HG03354 (cell line): ENCODE measurements at regions not wholly inside any gene's neighbourhood (a gene's known extent, or its start where the extent isn't known, plus 50 kb on each side); places are given as distances from the start of the nearest gene placed in this dataset.
"Not testable (repeated sequence)": the region's sequence is repeated elsewhere in the genome, so short reads cannot be mapped to it uniquely, and the experiment has no call there.

Experiments
- ATAC-seq: cut with Tn5 transposase; IDR thresholded peaks from one replicate; pipeline ENCODE4 v1.9.1; 2021; ENCODE audit warnings: mild to moderate bottlenecking; ENCODE audit not compliant: unreplicated experiment, poor library complexity, severe bottlenecking

DNA sequence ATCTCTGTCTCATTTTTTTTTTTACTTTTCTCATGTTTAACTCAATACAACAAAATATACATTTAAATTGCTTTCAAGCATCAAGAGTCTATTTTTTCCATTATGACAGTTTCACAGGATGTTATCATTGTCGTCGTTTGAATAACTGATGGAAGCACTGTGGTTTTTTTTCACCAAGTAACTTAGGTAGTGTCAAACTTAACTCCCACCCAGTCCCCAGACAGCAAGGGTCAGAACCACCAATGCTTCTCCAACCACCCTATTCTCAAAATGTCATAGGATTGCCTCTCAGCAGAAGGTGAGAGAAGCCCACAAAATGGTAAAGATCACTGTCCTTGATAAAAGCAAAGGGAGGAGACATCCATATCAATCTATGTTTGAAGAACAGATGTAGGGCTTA, 339.4 kb downstream of the SFMBT2 start:
- ATAC-seq = no peak

DNA sequence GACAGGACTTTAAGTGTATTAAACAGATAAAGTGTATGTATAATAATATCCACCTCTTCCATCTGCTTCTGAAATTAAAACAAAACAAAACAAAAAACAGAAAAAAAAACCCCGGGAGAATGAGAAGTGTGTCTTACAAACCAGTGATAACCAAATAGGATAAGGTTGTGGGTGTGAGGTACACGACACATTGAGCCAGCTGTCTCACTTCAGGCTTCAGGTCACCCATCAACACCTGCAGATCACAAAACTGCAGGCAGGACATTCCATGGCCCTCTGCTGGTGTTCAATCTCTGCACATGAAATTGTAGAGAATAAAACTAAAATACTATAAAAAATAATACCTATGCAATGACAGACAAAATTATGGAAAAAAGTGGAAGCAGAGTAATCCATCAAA, 339.9 kb downstream of the SFMBT2 start:
- no peak for ATAC-seq

DNA sequence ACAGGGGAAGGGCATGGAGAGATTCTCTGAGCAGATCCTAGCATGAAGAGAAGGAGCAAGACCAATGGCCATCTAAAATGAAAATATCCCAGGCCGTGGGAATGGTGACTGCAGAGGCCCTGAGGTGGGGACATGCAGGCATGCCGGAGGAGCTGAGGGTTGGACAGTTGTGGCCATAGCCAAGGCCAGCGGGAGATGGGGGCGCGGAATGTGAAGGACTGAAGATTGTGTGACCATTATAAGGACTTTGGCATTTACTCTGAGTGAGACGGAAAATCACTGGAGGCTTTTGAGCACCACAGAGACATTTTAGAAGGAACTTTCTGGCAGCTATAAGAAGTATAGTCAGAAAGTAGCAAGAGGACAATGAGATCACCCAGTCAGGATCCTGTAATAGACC, 341.1 kb downstream of the SFMBT2 start:
- ATAC-seq = no peak

DNA sequence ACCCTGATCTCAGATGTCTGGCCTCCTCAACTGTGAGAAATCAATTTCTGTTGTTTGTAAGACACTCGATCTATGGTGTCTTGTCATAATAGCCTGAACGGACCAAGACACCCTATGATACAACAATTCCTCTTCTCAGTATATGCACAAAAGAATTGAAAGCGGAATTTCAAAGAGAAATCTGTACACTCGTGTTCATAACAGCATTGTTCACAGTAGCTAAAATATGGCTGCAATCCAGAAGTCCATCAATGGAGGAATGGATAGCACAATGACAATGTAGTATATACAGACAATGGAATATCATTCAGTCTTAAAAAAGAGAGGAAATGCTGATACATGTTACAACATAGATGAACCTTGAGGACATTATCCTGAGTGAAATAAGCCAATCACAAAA, 354.6 kb downstream of the SFMBT2 start:
- ATAC-seq = no peak

DNA sequence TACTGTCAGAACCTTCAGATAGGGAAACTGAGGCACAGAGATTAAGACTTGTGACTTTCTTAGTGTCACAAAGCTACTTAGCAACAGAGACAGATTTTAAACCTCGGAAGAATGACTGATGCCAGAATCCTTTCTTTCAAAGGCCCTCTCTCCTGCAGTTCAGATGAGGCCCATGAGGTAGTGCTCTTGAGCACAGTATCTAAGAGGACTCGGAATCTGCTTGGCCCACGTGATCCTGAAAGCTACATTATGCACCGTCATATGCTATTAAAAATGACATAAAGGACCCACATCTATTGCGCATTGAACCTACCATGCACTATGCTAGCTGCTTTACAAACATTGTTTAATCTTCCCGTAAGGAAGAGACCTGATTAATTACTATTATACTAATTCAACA, 355.9 kb downstream of the SFMBT2 start:
- no peak for ATAC-seq

DNA sequence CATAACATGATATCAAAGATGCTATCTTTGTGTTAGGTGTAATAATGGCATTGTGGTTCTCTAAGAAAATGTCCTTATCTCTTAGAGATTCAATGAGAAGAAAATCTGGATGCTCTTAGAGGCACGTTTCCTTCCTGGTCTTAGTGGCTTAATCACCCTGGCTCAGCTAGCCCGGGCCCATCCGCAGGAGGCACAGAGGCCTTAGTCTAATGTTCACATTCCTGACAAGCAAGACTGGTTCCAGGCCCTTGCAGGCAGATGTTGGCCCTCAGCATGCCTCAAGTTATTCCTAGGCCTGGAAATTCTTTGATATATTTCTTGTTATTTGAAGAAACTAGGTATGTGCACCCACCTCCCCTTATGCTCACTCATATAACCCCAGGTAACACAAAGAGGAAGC, 357.6 kb downstream of the SFMBT2 start:
- no peak for ATAC-seq

DNA sequence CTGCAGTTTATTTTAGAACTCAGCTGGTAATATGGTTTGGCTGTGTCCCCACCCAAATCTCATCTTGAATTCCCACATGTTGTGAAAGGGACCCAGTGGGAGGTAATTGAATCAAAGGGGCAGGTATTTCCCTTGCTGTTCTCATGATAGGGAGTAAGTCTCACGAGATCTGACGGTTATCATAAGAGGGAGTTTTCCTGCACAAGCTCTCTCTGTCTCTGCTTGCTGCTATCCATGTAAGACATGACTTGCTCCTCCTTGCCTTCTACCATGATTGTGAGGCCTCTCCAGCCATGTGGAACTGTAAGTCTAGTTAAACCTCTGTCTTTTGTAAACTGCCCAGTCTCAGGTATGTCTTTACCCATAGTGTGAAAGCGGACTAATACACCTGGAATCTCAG, 360.8 kb downstream of the SFMBT2 start:
- ATAC-seq = not testable (repeated sequence)

DNA sequence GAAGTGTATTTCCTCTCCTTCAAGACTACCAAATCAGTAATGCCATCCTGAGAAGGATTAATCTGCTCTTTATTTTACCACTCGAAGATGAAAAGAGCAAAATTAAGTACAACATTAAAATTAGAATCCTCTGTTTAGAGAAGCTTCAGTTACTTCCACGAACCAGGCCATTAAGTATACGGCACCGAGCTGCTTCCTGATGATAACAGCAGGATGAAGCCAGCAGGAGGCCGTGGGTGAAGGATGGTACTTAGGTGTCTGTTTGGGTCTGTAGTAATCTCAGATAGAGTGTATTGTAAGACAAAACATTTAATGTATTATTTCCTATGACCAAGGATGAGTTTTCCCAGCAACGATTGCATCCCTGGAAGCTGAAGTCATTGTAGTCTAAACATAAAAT, 362.8 kb downstream of the SFMBT2 start:
- ATAC-seq = no peak

DNA sequence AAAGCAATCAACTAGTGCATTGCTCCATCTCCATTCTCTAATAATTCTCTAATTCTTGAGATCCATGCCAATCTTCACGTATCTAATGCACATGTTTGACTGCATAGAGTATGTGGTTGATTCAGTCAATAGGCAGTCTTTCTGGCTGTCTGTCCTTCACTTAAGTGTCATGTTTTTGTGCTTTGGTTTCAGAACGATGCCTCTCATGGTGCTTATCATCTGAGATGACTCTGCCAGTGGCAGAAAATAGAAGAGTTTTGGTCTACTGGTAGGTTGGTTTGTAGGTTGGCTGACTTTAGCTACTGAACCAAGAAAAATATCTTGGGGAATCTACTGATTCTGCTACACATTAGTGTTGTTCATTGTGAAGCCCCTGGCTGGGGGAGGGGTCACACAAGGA, 364.2 kb downstream of the SFMBT2 start:
- no peak for ATAC-seq

DNA sequence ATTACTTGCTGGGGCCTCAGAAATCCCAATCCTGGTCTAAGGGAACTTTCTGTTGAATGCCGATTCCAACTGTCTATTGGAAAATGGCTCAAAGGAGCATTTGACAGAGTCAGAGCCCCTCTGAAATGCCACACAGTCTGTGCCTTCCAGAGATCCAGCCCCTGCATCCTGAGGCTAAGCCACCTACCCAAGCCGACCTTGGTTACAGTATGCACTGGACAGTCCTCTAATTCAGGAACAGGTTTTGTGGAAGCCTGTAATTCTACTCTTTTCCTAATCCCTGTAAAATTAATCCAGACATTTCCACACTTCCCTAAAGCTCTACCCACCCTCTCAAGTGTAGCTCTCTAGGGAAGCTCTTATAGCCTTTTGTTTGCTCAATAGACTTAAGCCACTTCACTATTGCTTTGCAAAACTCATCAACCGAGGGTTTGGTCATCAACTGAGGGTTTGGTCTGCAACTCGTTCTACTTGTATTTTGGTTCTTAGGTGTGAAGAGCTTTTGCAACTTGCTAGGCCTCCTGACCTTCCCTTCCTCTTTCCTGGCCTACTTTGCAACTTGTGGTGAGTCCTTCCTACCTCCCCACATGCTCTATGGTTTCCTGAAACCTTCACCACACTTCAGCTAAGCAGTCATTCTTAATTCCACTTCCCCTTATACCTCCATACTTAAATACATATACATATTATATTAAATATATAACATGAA, 364.8 kb downstream of the SFMBT2 start:
- no peak for ATAC-seq

DNA sequence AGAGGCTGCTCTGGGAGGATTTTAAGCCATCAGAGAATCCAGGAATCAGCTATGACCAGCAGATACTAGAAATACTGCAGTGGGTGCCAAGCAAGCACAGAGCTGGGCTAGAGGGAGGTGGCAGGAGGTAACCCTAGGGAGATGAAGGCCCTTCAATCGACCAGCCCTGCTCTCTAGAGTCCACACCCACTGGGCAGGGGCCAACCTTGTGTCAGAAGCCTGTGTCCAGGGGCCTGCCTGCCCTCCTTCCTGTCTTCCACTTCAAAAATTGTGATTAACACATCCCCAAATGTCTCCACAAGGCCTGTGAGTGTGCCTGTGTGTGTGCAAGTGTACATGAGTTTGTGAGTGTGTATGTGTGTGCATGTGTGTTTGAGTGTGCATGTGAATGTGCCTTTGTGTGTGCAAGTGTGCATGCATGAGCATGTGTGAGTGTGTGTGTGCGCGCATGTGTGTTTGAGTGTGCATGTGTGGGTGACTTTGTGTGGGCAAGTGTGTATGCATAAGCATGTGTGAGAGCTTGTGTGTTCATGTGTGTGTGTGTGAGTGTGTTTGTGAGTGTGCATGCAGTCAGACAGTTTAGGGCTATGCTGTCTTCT, 367.7 kb downstream of the SFMBT2 start:
- ATAC-seq = no peak

DNA sequence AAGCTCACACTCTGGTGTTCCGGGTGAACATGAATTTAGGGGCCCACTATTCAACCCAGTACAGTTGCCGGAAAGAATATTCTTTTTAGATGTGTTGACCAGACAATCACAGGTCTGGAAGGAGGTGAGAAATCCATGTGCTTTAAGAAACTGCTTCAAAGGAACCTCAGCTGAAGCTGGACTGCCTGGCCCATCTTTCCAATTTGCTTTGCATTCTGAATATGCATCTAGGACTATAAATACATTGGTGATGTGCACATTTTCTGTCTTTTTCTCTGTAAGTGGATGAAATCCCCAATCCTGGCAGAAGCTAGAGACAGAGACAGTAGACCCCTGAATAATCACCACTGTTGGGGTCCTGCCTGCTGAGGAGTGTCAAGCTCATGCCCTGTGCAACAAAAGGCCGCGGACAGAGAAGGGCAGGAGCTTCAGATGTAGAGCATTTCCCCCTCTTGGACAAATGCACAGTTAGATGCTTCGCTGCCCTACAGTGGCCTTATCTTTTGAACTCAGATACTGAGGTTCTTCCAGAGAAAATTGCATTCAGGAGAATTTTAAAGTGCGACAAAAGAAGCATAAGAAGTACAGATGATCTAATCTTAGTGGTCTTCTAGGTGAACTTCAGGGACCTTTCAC, 368.3 kb downstream of the SFMBT2 start:
- ATAC-seq = no peak

DNA sequence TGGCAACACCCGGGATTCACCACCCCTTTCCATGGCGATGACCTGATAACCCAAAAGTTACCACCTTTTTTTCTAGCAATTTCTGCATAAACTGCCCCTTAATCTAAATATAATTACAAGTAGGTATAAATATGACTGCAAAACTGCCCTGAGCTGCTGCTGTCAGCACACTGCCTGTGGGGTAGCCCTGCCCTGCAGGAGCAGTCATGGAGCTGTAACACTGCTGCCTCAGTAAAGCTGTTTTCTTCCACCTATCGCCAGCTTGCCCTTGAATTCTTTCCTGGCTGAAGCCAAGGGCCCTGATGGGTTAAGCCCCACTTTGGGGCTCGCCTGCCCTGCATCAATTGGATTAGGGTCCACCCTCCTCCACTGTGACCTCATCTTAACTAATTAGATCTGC, 368.8 kb downstream of the SFMBT2 start:
- ATAC-seq = no peak

DNA sequence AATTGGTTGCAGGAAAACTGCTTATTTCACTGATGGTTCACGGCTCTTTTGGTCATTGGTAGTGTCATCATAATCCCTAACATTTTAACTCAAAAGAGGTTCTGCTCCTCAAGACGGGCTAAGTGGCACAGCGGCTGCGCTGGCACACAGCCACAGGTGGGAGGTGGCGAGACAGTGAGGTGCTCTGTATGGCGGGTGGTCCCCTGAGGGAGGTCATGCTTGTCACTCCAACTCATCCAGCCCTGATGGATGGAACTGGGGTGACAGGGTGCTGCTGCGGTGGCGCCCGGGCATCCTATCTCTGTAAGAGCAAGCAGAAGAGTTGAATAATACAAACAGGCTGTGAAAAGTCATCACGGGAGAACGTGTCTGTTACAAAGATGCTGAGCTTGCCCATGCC, 370.2 kb downstream of the SFMBT2 start:
- ATAC-seq = no peak

DNA sequence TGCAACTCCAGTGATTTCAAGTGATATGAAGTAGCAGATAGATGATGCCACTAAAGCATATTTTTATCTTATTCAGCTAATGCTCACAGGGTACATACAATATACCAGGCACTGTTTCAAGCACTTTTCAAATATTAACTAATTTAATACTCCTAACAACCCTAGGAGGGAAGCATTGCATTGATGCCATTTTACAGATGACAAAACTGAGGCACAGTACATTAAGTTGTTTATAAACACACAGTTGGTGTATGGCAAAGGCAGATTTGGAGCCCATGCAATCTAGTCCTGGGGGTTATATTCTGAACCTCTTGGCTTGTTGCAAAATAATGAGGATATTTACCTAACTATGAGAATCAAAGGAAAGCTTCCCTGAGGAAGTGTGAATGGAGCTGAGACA, 371.0 kb downstream of the SFMBT2 start:
- no peak for ATAC-seq

DNA sequence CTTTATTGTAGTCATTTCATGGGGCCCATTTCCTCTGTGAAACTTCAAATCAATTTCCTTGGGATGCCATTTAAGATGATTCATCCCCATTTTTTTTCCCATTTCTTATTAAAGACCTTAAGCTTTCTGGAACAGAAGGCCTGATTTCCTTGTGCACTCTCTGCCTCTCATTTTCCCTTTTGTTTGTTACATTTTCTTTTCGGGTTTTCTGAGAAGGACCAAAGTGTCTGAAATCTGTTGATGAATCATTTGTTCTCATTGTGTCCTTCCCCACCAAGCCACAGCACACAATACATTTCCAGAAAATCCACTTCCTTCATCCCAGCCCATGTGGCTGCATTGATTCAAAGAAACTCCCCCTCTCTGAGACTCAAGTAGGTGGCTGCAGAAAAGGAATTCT, 372.4 kb downstream of the SFMBT2 start:
- no peak for ATAC-seq

DNA sequence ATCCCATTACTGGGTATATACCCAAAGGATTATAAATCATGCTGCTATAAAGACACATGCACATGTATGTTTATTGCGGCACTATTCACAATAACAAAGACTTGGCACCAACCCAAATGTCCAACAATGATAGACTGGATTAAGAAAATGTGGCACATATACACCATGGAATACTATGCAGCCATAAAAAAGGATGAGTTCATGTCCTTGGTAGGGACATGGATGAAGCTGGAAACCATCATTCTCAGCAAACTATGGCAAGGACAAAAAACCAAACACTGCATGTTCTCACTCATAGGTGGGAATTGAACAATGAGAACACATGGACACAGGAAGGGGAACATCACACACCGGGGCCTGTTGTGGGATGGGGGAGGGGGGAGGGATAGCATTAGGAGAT, 373.4 kb downstream of the SFMBT2 start:
- ATAC-seq = not testable (repeated sequence)

DNA sequence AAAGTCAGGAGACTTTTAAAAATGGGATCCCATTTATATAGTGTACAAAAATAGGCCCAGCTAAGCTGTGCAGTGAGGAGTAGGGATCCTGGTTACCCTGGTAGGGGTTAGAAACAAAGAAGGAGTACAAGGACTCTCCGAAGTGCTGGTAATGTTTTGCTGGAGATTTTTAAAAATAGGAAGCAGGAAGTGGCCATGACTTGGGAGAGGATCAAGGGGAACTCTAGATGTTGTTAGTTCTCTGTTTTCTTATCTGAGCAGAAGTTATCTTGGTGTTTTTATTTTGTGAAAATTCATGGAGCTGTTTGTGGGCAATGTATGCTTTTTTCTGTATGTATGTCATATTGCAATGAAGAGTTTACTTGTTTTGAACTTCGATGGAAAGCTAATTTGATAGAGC, 373.9 kb downstream of the SFMBT2 start:
- ATAC-seq = no peak

DNA sequence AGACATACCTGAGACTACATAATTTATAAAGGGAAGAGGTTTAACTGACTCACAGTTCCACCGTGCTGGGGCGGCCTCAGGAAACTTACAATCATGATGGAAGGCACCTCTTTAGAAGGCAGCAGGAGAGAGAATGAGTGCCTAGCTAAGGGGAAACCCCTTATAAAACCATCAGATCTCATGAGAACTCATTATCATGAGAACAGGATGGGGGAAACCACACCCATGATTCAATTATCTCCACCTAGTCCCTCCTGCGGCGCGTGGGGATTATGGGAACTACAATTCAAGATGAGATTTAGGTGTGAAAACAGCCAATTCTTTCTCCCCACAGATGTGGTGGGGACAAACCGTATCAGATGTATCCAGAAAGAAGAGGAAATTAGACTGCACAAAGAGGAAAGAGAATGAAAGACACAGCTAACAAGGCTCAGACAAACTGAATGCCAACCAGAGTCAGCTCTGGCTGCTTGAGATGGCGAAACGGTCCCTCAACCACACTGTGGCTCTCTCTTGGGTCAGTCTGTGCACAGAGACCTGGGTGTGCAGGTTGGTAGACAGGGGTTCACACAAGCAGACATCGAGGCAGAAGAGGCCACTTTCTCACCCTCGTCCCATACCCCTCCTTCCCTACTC, 375.6 kb downstream of the SFMBT2 start:
- no peak for ATAC-seq

DNA sequence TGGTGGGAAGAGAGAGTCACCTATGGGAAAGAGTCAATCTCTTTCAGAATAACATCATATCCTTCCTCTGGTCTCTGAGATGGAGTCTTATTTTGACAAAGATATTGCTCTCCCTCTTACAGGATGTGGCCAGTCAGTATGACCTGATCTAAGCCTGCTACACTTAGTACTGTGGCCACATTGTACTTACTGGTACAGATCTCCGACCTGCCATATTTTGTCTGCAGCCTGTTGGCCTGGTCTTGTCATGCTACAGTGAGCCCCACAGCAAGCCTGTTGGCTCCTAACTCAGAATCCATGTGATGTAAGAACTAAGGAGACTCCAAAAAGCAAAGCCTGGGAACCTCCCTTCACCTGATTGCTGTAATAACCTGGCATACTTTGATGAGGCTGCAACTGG, 377.8 kb downstream of the SFMBT2 start:
- no peak for ATAC-seq
